ENCODE measurements at regions not wholly inside any gene's neighbourhood (a gene's known extent, or its start where the extent isn't known, plus 50 kb on each side); places are given as distances from the start of the nearest gene placed in this dataset.

DNA sequence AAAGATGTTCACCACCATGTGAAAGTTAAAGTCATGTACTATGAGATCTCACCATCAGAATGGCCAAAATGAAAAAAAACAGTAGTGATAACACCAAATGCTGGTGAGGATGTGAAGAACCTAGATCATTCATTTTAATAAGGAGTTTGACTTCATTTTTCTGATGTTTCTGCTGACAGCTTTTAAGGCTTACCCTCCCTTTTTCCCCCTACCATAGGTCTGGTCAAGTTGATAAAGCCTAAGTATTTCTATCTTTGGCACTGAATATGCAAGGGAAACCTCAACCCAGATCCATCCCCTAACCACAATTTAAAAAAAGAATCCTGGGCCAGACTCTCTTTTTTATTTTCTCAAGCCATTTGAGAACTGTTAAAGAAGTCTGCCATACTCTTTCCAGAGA, 689.6 kb upstream of the FOXG1 start:
- Histone ChIP-seq H3K27ac (ENCODE audit: low read depth, low read length) (no peak overlapping the region), H3K4me2 (ENCODE audit: insufficient read depth, low read length) (no peak overlapping the region), H3K9me3 (ENCODE audit: low read depth, low read length) (no peaks in the 10 kb centered on the region), H3K79me2 (ENCODE audit: insufficient read depth, low read length) (no peaks in the 10 kb centered on the region), H4K20me1 (ENCODE audit: insufficient read depth, low read length) (no peaks in the 10 kb centered on the region), H3K4me3 (ENCODE audit: insufficient read depth, low read length) (no peak overlapping the region), H2AFZ (ENCODE audit: low read length) (no peak overlapping the region), H3K27me3 (ENCODE audit: insufficient read depth, low read length) (no peaks in the 10 kb centered on the region), H3K4me1 (ENCODE audit: insufficient read depth, low read length) (no peaks in the 10 kb centered on the region), H3K36me3 (ENCODE audit: insufficient read depth, low read length) (no peaks in the 10 kb centered on the region)
- DNase-seq (ENCODE audit: insufficient read length, low spot score, missing footprints) = no peak
- TF ChIP-seq, protein P1, sequence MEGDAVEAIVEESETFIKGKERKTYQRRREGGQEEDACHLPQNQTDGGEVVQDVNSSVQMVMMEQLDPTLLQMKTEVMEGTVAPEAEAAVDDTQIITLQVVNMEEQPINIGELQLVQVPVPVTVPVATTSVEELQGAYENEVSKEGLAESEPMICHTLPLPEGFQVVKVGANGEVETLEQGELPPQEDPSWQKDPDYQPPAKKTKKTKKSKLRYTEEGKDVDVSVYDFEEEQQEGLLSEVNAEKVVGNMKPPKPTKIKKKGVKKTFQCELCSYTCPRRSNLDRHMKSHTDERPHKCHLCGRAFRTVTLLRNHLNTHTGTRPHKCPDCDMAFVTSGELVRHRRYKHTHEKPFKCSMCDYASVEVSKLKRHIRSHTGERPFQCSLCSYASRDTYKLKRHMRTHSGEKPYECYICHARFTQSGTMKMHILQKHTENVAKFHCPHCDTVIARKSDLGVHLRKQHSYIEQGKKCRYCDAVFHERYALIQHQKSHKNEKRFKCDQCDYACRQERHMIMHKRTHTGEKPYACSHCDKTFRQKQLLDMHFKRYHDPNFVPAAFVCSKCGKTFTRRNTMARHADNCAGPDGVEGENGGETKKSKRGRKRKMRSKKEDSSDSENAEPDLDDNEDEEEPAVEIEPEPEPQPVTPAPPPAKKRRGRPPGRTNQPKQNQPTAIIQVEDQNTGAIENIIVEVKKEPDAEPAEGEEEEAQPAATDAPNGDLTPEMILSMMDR (IDR thresholded peaks at IDR 0.05; ENCODE audit: extremely low read depth, low read depth, low read length) = no peak

DNA sequence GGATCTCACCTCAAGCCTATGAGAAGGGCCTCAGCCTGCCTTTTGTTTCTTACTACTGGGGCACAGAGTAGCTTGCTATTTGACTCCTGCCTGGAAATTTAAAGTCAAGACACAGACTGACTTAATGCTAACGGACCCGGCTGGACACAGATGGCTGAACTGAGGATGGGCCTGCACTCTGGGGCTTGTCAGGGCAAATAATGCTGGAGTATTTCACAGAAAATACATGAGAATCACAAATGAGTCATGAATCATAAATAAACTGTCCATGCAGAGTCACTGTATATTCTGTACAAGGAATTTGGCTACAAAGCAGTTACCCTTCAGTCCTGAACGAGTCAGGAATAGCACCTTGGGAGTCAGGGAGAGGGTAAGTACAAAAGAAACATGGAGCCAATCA, 683.2 kb upstream of the FOXG1 start:
- H3K9me3 ChIP-seq (ENCODE audit: low read depth, low read length) = peaks cover 4% of the 10 kb centered on the region
- no peaks in the 10 kb centered on the region for H3K36me3 ChIP-seq (ENCODE audit: insufficient read depth, low read length)
- H3K27me3 ChIP-seq (ENCODE audit: insufficient read depth, low read length) = no peaks in the 10 kb centered on the region
- H2AFZ ChIP-seq (ENCODE audit: low read length) = no peak overlapping the region
- DNase-seq (ENCODE audit: insufficient read length, low spot score, missing footprints) = no peak
- no peaks in the 10 kb centered on the region for H3K79me2 ChIP-seq (ENCODE audit: insufficient read depth, low read length)
- H3K27ac ChIP-seq (ENCODE audit: low read depth, low read length) = no peak overlapping the region
- H3K4me1 ChIP-seq (ENCODE audit: insufficient read depth, low read length) = no peaks in the 10 kb centered on the region
- no peak overlapping the region for H3K4me2 ChIP-seq (ENCODE audit: insufficient read depth, low read length)
- no peak overlapping the region for H3K4me3 ChIP-seq (ENCODE audit: insufficient read depth, low read length)
- no peaks in the 10 kb centered on the region for H4K20me1 ChIP-seq (ENCODE audit: insufficient read depth, low read length)
- TF ChIP-seq, protein P1 (IDR thresholded peaks at IDR 0.05; ENCODE audit: extremely low read depth, low read depth, low read length) = no peak

DNA sequence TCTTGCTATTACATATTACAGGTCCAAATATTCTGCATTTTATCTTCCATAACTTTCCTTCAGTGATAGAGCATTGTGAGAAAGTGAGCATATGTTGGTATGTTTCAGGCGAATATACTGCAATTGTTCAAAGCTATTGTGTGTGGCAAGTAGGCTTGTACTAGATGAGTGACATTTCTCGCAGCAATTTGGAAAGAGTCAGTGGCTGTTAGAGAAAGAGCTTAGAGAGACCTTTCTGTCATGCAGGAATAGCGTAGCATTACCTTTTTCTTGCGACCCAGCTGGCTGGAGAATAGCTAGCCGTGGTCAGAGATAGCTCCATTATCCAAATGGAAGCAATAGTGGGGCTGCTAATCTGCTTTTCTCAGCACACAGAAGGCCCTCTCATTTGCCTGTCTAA, 678.5 kb upstream of the FOXG1 start:
- Histone ChIP-seq H4K20me1 (ENCODE audit: insufficient read depth, low read length) (no peaks in the 10 kb centered on the region), H3K4me2 (ENCODE audit: insufficient read depth, low read length) (no peak overlapping the region), H3K79me2 (ENCODE audit: insufficient read depth, low read length) (no peaks in the 10 kb centered on the region), H3K36me3 (ENCODE audit: insufficient read depth, low read length) (no peaks in the 10 kb centered on the region), H3K4me3 (ENCODE audit: insufficient read depth, low read length) (no peak overlapping the region), H3K9me3 (ENCODE audit: low read depth, low read length) (peaks cover 3% of the 10 kb centered on the region), H3K27ac (ENCODE audit: low read depth, low read length) (no peak overlapping the region), H3K27me3 (ENCODE audit: insufficient read depth, low read length) (no peaks in the 10 kb centered on the region), H2AFZ (ENCODE audit: low read length) (no peak overlapping the region), H3K4me1 (ENCODE audit: insufficient read depth, low read length) (no peaks in the 10 kb centered on the region)
- TF ChIP-seq, protein P1 (IDR thresholded peaks at IDR 0.05; ENCODE audit: extremely low read depth, low read depth, low read length) = no peak
- DNase-seq (ENCODE audit: insufficient read length, low spot score, missing footprints) = no peak

DNA sequence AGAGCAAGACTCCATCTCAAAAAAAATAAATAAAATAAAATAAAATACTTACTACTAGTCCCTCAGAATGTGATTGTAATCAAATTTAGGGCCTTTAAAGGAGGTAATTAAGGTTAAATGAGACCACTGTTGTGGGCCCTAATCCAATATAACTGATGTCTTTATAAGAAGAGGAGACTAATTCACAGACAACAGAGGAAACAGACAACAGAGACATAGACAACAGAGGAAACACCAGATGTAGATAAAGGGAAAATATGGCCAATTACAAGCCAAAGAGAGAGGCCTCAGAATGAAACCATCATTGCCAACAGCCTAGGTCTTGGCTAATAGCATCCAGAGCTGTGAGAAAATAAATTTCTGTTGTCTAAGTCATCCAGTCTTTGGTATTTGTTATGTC, 669.0 kb upstream of the FOXG1 start:
- Histone ChIP-seq H3K4me2 (ENCODE audit: insufficient read depth, low read length) (no peak overlapping the region), H3K27me3 (ENCODE audit: insufficient read depth, low read length) (no peaks in the 10 kb centered on the region), H3K36me3 (ENCODE audit: insufficient read depth, low read length) (no peaks in the 10 kb centered on the region), H3K4me3 (ENCODE audit: insufficient read depth, low read length) (no peak overlapping the region), H3K79me2 (ENCODE audit: insufficient read depth, low read length) (no peaks in the 10 kb centered on the region), H3K27ac (ENCODE audit: low read depth, low read length) (no peak overlapping the region), H4K20me1 (ENCODE audit: insufficient read depth, low read length) (no peaks in the 10 kb centered on the region), H3K9me3 (ENCODE audit: low read depth, low read length) (no peaks in the 10 kb centered on the region), H3K4me1 (ENCODE audit: insufficient read depth, low read length) (no peaks in the 10 kb centered on the region), H2AFZ (ENCODE audit: low read length) (no peak overlapping the region)
- TF ChIP-seq, protein P1 (IDR thresholded peaks at IDR 0.05; ENCODE audit: extremely low read depth, low read depth, low read length) = no peak
- no peak for DNase-seq (ENCODE audit: insufficient read length, low spot score, missing footprints)
